H9 (cell line): ENCODE measurements at regions not wholly inside any gene's neighbourhood (a gene's known extent, or its start where the extent isn't known, plus 50 kb on each side); places are given as distances from the start of the nearest gene placed in this dataset.

Experiments
- DNase-seq: peaks from one replicate; pipeline ENCODE4 v3.0.0-alpha.2; 2017
- H2AFZ ChIP-seq: one replicate; pipeline ENCODE4 v1.6.1; 2013; ENCODE audit warnings: mild to moderate bottlenecking, low read length, control low read depth, moderate library complexity
- H2AK5ac ChIP-seq: 2 replicates; pipeline ENCODE4 v1.6.1; 2013; ENCODE audit warnings: low read length, control low read depth, mixed read lengths; ENCODE audit not compliant: insufficient read length
- H2BK120ac ChIP-seq: one replicate; pipeline ENCODE4 v1.6.1; 2013; ENCODE audit warnings: low read depth, mild to moderate bottlenecking, low read length, control low read depth, inconsistent platforms; ENCODE audit not compliant: poor library complexity, severe bottlenecking
- H2BK12ac ChIP-seq: 2 replicates; pipeline ENCODE4 v1.6.1; 2013; ENCODE audit warnings: low read length, control low read depth, mixed read lengths, low read depth; ENCODE audit not compliant: insufficient read length
- H2BK15ac ChIP-seq: 2 replicates; pipeline ENCODE4 v1.6.1; 2013; ENCODE audit warnings: low read depth, low read length, control low read depth
- H2BK20ac ChIP-seq: one replicate; pipeline ENCODE4 v1.6.1; 2013; ENCODE audit warnings: low read depth, mild to moderate bottlenecking, low read length, control low read depth, inconsistent platforms; ENCODE audit not compliant: poor library complexity, severe bottlenecking
- H2BK5ac ChIP-seq: 2 replicates; pipeline ENCODE4 v1.6.1; 2013; ENCODE audit warnings: low read length, control low read depth, mixed read lengths; ENCODE audit not compliant: insufficient read length
- H3K14ac ChIP-seq: 2 replicates; pipeline ENCODE4 v1.6.1; 2013; ENCODE audit warnings: low read length, control low read depth; ENCODE audit not compliant: insufficient read depth
- H3K18ac ChIP-seq: 2 replicates; pipeline ENCODE4 v1.6.1; 2013; ENCODE audit warnings: low read depth, mild to moderate bottlenecking, mixed read lengths, low read length, control low read depth; ENCODE audit not compliant: insufficient read length
- H3K23ac ChIP-seq: 2 replicates; pipeline ENCODE4 v1.6.1; 2013; ENCODE audit warnings: low read length, control low read depth, mixed read lengths, low read depth; ENCODE audit not compliant: insufficient read length
- H3K23me2 ChIP-seq: 2 replicates; pipeline ENCODE4 v1.6.1; 2013; ENCODE audit warnings: low read depth, mild to moderate bottlenecking, mixed read lengths, low read length, control low read depth; ENCODE audit not compliant: insufficient read length, poor library complexity, severe bottlenecking
- H3K27ac ChIP-seq: 2 replicates; pipeline ENCODE4 v1.5.1; 2013; ENCODE audit warnings: low read length, control low read depth, mixed read lengths, low read depth; ENCODE audit not compliant: insufficient read length
- H3K27me3 ChIP-seq: 2 replicates; pipeline ENCODE4 v1.6.1; 2013; ENCODE audit warnings: low read length, control low read depth, inconsistent platforms; ENCODE audit not compliant: insufficient read depth
- H3K4ac ChIP-seq: 2 replicates; pipeline ENCODE4 v1.6.1; 2013; ENCODE audit warnings: low read depth, mild to moderate bottlenecking, control low read depth, inconsistent platforms, low read length, moderate library complexity
- H3K4me1 ChIP-seq: 2 replicates; pipeline ENCODE4 v1.6.1; 2013; ENCODE audit warnings: low read length, control low read depth, inconsistent platforms; ENCODE audit not compliant: insufficient read depth
- H3K4me2 ChIP-seq: 2 replicates; pipeline ENCODE4 v1.6.1; 2013; ENCODE audit warnings: low read length, control low read depth, mixed read lengths; ENCODE audit not compliant: insufficient read length, insufficient read depth
- H3K56ac ChIP-seq: 2 replicates; pipeline ENCODE4 v1.6.1; 2013; ENCODE audit warnings: low read depth, mild to moderate bottlenecking, mixed read lengths, low read length, control low read depth; ENCODE audit not compliant: insufficient read length
- H3K79me1 ChIP-seq: 2 replicates; pipeline ENCODE4 v1.6.1; 2013; ENCODE audit warnings: low read depth, mild to moderate bottlenecking, moderate library complexity, low read length, control low read depth, inconsistent platforms; ENCODE audit not compliant: insufficient read depth, poor library complexity, severe bottlenecking
- H3K79me2 ChIP-seq: 2 replicates; pipeline ENCODE4 v1.6.1; 2013; ENCODE audit warnings: low read length, control low read depth, inconsistent platforms; ENCODE audit not compliant: insufficient read depth
- H3K9ac ChIP-seq: 2 replicates; pipeline ENCODE4 v1.6.1; 2013; ENCODE audit warnings: low read length, control low read depth, mixed read lengths; ENCODE audit not compliant: insufficient read length; ENCODE audit errors: extremely low read depth
- H3K9me3 ChIP-seq: one replicate; pipeline ENCODE4 v1.6.1; 2013; ENCODE audit warnings: low read depth, low read length, inconsistent platforms; ENCODE audit not compliant: control insufficient read depth
- H3T11ph ChIP-seq: one replicate; pipeline ENCODE4 v1.6.1; 2013; ENCODE audit warnings: mild to moderate bottlenecking, low read length, control low read depth, inconsistent platforms
- H4K20me1 ChIP-seq: one replicate; pipeline ENCODE4 v1.6.1; 2013; ENCODE audit not compliant: control insufficient read depth, insufficient read length, insufficient read depth
- H4K5ac ChIP-seq: 2 replicates; pipeline ENCODE4 v1.6.1; 2013; ENCODE audit warnings: low read depth, mild to moderate bottlenecking, mixed read lengths, low read length, control low read depth; ENCODE audit not compliant: insufficient read length
- H4K8ac ChIP-seq: replicated peaks from 2 replicates; pipeline ENCODE4 v1.6.1; 2013; ENCODE audit warnings: low read length, control low read depth, mixed read lengths, low read depth; ENCODE audit not compliant: insufficient read length
- H4K91ac ChIP-seq: 2 replicates; pipeline ENCODE4 v1.6.1; 2013; ENCODE audit warnings: low read depth, mild to moderate bottlenecking, moderate library complexity, mixed read lengths, low read length, control low read depth; ENCODE audit not compliant: insufficient read length
- H3K27ac Mint-ChIP-seq, 3 experiments: 2 replicates in 2 of 3; 3 replicates in 1 of 3; pipeline ENCODE4 v1.8.0; 2020 to 2021; ENCODE audit warnings: mixed read lengths in 3 of 3, mild to moderate bottlenecking in 1 of 3, moderate library complexity in 1 of 3
- H3K27me3 Mint-ChIP-seq: 2 replicates; pipeline ENCODE4 v1.8.0; 2021; ENCODE audit warnings: low read depth, mild to moderate bottlenecking, moderate library complexity, mixed read lengths
- H3K36me3 Mint-ChIP-seq, 3 experiments: 2 replicates in 2 of 3; 3 replicates in 1 of 3; pipeline ENCODE4 v1.8.0; 2020 to 2021; ENCODE audit warnings: low read depth in 3 of 3, mixed read lengths in 3 of 3; ENCODE audit not compliant: insufficient read depth in 1 of 3
- H3K4me1 Mint-ChIP-seq, 2 experiments: 2 replicates each; pipeline ENCODE4 v1.8.0; 2020; ENCODE audit warnings: mixed read lengths in 2 of 2
- H3K4me3 Mint-ChIP-seq, 2 experiments: 2 replicates in 1 of 2; 3 replicates in 1 of 2; pipeline ENCODE4 v1.8.0; 2020 to 2021; ENCODE audit warnings: mild to moderate bottlenecking in 2 of 2, mixed read lengths in 2 of 2, moderate library complexity in 1 of 2
- H3K9me3 Mint-ChIP-seq, 2 experiments: 2 replicates in 1 of 2; 3 replicates in 1 of 2; pipeline ENCODE4 v1.8.0; 2020; ENCODE audit warnings: mild to moderate bottlenecking in 2 of 2, mixed read lengths in 2 of 2, moderate library complexity in 1 of 2
- CTCF ChIP-seq: fragments of 200-600 bp; sonication (generic); conservative IDR thresholded peaks from 3 replicates; pipeline ENCODE4 v1.8.0; 2021; ENCODE audit warnings: antibody characterized with exemption, mild to moderate bottlenecking
- WGBS: extraction: QIAGEN DNeasy Blood & Tissue Kit; methylation state at CpG from one replicate; pipeline ENCODE4 v1.1.7; 2013; ENCODE audit warnings: missing lambda C conversion rate, low lambda C conversion rate, mixed read lengths; ENCODE audit not compliant: insufficient read length; ENCODE audit errors: extremely low coverage; 5-methylcytosine and 5-hydroxymethylcytosine counted together

GRCh38 chr16:11428623-11428953 lies 83.3 kb downstream of the RMI2 start:
- H3K14ac ChIP-seq: no peak overlapping the region
- Mint-ChIP-seq H3K36me3 (no peaks in the 10 kb centered on the region), H3K27ac (no peak overlapping the region), H3K9me3 (no peaks in the 10 kb centered on the region; a peak in 1 of 5 replicates), H3K4me3 (no peak overlapping the region), H3K27me3 (peaks cover 2% of the 10 kb centered on the region; the same call in 1 of the 2 replicates), H3K4me1 (peaks cover 17 to 18% of the 10 kb centered on the region in 2 experiments)
- H4K20me1 ChIP-seq: no peaks in the 10 kb centered on the region
- no peak overlapping the region for H3K4ac ChIP-seq
- no peak for DNase-seq
- no peak overlapping the region for H3K18ac ChIP-seq
- H3T11ph ChIP-seq: no peak overlapping the region
- no peak overlapping the region for H2BK20ac ChIP-seq
- H2AK5ac ChIP-seq: no peak overlapping the region
- H3K79me1 ChIP-seq: no peaks in the 10 kb centered on the region
- no peaks in the 10 kb centered on the region for H3K9me3 ChIP-seq
- no peak overlapping the region for H3K4me2 ChIP-seq
- no peaks in the 10 kb centered on the region for H3K23me2 ChIP-seq
- no peak overlapping the region for H2BK15ac ChIP-seq
- no peak overlapping the region for H4K5ac ChIP-seq
- H3K4me1 ChIP-seq: no peaks in the 10 kb centered on the region
- H3K27me3 ChIP-seq: no peaks in the 10 kb centered on the region
- H3K56ac ChIP-seq: no peak overlapping the region
- no peak overlapping the region for H4K91ac ChIP-seq
- no peak overlapping the region for H3K9ac ChIP-seq
- H3K79me2 ChIP-seq: no peaks in the 10 kb centered on the region
- TF ChIP-seq CTCF: no peak
- no peak overlapping the region for H4K8ac ChIP-seq
- H2AFZ ChIP-seq: no peak overlapping the region
- no peak overlapping the region for H2BK120ac ChIP-seq
- no CpG with 5 or more reads among the region's 4 CpGs for WGBS
- H3K23ac ChIP-seq: no peak overlapping the region
- H3K27ac ChIP-seq: no peak overlapping the region
- H2BK5ac ChIP-seq: no peak overlapping the region
- no peak overlapping the region for H2BK12ac ChIP-seq
